ENCODE measurements at regions not wholly inside any gene's neighbourhood (a gene's known extent, or its start where the extent isn't known, plus 50 kb on each side); places are given as distances from the start of the nearest gene placed in this dataset.
A peak's percentile ranks its signal among the peaks of the same experiment; 100 is the strongest.

DNA sequence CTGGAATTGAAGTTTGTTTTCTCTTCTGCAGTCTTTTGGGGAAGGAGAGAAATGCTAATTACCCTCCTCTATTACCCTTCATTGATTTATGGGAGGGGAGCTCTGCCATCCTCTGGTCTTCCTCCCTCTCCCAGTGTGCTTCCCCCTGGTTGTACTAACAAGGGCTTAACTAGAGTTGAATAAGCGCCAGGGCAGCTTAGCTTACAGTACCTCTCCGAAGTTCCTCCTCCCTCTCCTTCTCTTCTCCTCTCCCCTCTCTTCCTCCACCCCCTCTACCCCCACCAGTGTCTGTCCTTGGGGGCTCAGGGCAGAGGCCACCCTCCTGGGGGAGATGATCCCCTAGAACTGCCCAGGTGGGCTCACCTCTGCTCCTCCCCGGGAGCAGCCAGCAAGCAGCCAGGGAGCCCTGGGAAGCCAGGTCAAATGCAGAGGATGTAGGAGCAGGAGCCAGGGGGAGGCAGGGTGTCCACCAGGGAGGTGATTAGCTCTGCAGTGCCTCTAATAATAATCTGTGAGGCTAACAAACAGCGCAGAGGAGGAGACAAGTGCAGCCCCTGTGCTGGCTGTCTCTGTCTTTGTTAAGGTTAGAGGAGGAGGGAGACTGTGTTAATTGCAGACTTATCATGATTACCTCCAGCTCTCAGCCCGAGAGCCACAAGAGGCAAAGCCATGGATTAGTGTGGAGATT, 191.6 kb upstream of the CADM1 start:
- no peak for DNase-seq

DNA sequence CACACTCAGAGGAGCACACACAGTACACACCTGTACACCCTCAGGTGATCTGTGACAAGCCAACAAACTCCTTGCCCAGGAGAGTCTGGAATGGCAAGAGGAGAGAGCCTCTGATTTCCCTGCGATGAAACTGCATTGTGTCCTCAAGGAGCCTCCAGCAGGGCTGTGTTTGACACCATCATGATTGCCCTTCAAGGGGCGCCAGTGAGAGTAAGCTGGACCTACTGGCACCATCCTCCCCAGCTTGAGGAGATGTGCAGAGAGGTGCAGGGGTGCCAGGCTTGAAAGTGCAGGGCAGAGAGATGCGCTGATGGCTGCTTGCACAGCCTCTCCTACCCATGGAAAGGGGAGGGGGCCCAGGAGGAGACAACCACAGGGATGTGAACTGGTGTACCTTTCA, 188.8 kb upstream of the CADM1 start:
- DNase-seq: no peak

DNA sequence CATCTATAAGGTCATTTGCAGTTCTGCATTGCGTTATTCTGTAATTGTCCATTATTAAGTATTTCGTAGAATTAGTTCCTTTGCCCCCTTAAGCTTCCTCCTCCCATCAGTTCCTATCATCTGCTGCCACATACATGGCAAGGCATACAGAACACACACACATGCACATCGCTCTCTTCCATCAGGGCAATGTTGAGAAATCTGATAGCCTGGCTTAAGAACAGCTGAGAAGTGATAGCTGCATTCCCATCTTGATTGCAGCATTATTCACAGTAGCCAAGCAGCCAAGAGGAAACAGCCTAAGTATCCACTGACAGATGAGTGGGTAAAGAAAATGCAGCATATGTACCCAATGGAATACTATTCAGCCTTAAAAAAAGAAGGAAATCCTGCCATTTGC, 186.8 kb upstream of the CADM1 start:
- no peak for DNase-seq

DNA sequence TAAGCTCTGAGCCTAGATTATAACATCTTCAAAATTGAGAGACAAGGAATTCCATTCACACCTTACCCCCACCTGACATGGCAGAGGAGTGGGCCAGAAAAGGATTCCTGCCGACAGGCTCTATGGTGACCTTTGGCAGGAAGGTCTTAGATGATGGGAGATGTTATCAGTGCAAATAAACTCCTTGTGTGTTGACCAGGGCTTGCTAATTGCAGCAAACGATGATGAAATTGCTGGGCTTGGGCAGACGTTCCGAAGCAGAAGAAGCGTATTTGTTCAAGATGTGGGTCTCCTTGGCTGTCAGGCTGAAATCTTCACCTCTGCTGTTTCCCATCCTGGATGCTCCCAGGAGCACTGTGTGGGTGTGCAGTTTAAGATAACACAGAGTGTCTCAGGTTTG, 183.7 kb upstream of the CADM1 start:
- no peak for DNase-seq

DNA sequence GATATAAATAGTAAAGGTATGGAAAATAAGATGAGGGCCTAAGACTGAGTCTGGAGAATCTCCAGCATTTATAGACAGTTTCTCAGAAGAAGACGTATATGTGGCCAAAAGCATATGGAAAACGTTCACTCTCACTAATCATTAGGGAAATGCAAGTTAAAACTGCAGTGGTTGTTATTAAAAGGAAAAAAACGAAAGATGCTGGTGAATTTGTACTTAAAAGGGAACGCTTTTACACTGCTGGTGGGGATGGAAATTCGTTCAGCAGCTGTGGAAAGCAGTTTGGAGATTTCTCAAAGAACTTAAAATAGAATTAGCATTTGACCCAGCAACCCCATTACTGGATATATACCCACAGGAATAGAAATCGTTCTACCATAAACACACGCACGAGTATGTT, 180.5 kb upstream of the CADM1 start:
- no peak for DNase-seq

DNA sequence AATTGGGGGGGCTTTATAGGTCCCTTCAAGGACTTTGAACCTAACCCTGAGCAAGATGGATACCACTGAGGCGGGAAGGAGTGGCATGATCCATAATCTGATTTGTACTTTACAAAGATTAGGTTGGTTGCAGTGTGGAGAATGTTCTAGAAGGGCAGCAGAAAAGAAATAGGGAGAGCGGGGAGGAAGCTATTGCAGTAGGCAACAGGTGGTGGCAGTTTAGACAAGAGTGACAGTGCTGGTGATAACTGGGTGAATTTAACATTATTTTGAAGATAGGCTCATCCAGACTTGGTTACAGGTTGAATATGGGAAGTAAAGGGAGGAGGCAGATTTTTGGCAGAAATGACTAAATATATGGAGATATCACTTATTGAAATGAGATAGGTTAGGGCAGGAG, 179.9 kb upstream of the CADM1 start:
- DNase-seq: no peak

DNA sequence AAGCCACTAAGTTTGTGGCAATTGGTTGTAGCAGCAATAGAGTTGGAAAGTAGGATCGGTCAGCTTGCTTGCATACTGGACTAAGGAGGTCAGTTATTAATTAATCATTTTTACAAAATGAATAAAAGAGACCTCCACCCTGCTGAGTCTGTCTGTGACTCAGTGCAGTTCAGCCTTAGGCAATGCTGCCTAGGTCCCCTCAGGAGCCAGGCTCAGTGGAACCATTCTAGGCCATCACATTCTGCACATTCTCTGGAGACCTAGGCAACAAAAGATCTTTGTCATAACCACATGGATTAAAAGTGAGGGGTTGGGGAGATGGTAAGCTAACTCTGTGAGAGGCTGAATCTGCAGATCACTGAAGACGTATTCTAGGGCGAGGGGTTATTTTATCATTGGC, 178.7 kb upstream of the CADM1 start:
- DNase-seq: no peak

DNA sequence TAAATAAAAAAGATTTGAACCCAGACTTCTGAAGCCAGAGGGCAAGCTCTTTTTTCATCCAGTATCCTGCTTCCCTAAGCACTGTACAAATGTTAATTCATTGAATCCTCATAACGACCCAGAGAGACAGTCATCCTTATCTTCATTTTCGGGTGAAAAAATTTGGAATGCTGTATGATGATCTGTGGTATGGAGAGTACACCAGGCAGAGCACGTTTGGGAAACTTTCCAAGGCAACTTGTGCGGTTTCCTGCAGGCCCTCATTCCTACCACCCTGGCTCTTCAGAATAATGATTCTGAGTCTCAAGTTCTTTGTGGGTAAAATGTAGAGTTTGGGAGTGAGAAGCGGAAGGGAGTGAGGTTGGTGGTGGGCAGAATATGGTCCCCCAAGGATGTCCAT, 177.9 kb upstream of the CADM1 start:
- DNase-seq: no peak

DNA sequence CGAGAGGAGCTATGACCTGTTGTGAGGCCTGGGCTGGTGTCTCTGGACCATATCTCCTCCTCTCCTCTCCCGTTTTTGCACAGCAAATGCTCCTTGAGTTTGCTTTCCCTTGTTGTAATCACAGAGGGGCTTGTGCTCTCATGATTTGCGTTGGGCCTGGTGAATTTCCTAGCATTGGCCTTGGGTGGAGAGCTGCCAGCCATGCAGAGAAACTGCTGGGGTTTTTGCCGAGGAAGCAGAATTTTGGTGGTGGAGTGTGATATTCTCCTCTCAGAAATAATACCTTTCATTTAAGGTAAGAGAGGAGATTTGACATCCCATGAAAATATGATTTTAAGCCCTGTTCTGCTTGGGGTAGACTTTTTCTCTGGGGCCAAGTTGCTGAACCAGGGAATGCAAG, 175.7 kb upstream of the CADM1 start:
- DNase-seq: no peak

DNA sequence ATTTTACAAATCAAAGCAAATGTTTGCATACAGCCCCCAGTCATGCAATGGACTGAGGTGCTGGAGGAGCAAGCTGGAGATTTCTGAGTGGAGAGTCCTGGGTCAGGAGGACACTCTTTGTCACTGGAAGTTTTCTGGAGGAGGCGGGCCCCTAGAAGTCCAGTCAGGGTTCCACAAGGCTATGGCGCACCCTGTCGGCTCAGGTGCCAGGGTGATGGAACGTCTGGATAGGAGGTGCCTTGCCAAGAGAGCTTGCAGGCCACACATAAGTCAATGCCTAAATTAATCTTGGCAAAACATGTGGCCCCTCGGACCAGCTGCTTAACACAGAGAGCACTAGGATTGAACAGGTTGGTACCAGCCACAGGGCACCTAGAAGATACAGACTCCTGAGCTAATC, 174.7 kb upstream of the CADM1 start:
- peak; percentile 18 for DNase-seq

DNA sequence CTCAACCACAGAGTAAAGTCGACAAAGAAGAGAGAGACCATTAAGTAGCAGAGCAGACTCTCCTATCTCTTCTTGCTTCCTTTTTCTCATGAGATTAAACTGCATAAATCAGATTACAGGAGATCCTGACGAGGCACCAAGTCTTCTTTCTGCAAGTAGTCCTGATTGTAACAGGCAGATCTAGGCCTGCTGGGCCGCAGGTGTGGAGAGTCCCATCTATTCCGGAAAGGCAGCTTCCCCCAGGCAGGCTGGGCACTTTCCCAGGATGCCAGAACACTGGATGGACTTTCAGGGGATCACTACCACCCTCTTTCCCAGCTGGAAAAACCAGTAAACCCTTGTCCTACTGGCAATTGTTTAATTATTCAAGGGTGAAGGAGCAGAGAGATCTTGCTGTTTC, 173.0 kb upstream of the CADM1 start:
- DNase-seq: no peak

DNA sequence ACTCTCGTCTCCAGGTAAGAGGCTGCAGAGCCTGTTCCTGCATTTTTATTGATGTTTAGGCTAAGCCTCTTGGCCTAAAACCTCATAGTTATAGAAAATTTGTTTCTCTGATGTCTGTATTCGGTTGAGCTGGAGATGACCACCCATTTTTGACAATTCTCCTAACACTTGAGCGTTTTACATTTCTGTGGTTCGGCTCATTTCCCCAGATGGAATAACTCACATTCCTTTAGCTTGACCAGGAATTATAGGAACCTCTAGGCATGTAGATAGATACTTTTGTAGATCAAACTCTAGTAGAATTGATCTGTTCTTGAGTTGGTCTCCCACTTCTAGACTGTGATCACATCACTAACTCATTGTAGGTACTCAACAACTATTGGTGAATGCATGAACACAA, 172.6 kb upstream of the CADM1 start:
- DNase-seq: no peak

DNA sequence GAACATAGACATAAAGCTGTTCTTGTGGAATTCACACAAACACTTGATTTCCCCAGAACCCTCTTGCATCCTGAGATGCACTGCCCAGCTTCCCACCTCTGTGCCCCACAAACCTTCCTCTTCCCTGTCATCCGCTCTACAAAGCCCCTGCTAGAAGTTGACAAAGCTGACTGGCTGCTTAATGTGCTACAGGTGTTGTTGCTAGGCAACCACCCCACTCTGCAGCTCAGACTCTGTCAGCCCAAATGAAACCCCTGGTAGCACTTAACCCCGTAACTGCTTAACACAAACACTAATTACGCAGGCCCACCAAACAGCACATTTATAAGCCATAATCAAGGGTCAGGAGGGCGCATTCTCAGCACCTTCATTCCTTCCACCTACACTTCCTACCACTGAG, 172.0 kb upstream of the CADM1 start:
- no peak for DNase-seq

DNA sequence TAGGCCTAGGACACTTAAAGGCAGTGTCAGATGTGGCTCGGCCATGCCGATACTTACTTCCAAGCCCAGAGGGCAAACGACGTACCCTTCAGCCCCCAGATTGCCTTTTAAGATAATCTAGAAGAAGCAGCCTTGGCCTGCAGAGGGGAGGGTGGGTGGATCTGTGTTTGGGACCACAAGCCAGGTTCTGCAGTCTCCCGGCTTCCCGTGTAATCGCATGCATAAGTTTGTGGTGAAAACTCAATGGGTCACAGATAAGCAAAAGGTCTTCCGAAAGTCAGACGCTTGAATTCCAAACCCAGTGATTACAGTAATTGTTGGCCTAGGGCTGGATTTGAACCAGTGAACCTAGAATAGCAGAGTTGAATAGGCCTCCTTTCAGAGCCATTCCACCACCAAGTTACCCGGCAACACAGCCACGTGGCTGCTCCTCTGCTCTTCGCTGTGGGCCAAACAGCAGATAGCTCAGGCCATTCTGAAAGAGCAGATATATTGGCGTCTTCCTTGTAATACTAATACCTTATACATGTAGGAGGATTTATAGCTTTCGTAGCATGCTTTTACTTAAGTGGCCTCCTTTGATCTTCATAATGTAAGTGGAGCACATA, 170.8 kb upstream of the CADM1 start:
- DNase-seq: no peak

DNA sequence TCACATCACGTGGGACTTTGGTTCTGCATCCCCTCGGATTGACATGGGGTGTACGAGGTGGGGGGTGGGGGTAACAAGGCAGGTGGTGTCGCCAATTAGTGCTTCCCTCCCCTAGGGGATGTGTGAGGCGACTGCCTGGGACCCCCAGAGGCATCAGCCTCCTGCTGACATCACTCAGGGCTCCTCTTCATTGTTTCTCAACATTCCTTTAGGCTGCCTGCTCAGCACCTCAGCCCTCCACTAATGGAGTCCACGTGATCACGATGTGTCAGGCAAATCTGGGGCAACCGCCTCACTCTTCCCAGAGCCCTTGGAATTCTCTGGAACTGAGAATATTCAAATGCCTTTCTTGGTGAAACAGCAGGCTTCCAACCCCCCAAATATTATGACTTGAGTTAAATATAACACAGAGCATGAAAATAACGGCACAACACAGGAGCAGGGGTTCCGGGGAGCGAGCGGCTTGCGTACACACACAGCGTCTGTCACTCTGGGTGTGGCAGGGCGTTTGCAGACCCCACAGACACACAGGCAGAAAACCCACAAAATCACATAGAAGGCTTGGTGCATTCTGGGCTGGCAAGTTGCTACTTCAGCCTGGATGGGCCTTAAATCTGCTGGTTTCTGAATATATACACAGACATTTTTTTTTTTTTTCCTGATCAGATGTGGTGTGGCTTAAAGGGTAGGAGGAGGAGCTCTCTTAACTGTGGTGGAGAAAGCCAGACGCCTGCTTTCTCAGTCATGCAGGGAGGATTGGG, 170.1 kb upstream of the CADM1 start:
- no peak for DNase-seq

DNA sequence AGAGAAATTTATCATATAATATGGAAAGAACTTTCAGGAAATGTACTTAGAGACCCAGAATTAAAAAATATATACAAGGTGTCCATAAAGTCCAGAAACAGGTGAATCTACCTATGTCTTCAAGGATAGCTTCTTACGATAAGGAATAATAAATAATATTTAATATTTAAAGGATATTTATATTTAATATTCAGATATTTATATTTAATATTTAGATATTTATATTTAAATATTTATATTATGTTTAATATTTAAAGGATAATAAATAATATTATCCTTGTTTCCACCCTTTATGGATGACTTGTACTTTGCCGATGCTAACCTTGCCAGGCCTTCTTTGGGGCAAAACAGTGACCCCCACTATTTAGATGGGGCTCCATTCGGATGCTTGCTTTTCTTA, 169.5 kb upstream of the CADM1 start:
- no peak for DNase-seq

DNA sequence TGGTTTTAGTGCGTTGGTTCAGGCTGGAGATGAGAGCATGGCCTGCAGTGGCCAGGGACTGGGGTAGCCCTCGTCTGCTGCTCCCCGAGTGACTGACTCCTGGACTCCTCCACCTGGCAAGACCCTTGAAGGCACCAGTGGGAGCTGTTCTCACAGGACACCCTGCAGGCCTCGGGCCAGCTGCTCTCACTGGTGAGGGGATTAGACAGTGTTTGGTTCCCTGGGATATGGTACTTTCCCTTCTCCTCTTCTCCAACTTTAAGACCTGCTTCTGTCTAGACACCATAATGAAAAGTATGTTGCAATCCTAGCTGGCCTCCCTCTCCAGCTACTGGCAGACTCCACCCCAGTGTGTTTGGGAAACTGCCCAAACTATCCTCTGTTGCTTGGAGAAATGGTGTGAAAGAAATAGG, 168.8 kb upstream of the CADM1 start:
- no peak for DNase-seq

DNA sequence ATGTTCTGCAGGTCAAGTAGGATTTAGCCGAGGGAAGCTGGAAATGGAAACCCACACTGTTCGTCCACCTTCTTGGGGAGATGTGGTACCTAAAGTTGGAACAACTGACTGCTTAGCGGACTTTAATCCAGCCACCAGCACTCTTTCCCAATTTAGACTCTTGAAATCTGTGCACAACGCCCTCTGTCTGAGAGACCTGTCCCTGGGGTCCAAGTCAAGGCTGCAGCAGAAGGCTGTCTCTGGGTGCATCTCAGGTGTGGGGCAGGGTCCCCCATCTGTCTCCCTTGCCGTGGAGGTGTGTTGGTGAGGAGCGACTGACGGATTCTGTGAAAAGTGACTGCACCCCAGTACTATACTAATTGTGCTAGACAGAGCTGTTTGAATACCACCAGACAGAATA, 168.2 kb upstream of the CADM1 start:
- no peak for DNase-seq

DNA sequence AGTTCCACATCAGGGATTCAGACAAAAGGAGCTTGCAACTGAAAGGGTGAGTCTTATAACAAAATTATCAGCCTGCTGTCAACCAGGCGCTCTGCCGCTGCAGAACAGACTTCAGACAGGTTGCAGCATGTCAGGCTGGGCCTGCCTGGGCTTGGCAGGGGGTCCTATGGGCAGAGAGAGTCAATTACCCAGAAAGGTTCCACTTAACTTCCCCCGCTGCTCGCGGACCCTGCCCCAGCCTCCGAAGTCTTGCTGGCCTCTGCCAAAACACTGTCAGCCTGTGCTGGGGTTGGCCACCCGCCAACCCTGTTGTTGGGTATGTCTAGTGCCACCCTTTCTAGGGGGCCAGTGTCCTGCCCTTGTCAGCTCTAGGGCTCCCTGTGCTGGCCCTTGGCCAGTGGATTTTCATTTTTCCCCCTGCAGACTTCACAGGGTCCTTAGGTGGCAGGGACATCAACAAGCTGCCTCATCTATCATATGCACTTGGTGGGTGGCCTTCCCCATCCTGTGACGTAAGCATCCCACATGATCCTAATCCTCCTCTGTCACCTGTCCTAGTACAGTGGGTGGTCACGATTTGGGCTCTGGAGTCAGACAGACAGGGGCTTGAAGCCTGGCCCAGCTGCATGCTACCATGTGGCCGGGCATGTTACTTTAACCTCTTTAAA, 166.5 kb upstream of the CADM1 start:
- no peak for DNase-seq

DNA sequence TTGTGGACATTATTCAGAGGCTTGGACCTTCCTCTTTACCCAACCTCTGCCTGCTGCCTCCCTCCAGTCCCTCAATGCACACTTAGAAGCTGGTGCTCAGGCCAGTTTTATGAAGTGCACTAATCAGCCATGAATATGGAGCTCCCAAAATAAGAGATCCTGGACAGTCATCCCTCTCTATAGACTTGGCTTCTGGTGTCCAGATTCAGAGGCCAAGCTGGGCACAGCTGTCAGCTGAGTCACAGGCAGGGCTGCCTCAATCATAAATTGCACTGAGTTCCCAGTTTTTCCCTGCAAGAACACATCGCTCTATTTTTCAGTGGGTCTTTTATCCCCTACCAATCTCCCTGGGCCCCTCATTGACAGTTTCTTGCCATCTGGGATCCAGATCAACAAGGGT, 161.7 kb upstream of the CADM1 start:
- no peak for DNase-seq

DNA sequence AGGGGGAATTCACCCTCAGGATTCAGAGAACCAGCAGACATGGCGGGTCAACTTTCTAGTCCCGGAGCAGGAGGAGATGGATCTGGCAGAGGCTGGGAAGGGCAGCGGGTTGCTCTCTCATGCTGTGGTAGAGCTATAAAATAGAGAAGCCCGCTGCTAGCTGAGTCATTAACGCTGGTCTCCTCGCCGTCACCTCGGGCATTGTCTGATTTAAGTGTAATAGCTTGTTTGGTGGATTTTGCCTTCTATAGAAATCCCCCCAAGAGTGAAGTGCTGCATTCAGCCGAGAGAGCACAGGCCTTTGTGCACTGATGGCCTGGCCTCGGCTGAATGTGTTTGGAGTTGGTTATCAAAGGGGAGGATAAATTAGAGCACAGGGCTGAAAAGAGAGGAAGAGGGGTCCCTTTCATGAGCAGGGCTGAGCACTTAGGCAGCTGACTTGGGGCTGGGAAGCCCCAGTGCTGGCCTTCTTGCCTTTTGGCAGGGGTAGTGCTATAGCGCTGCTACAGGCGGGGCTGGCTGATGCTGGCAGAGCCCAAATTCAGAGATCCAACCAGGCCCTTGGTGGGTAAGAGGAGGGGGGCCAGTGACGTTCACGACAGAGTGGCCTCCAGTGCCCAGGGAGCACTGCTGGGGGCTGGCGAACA, 161.1 kb upstream of the CADM1 start:
- DNase-seq: no peak

DNA sequence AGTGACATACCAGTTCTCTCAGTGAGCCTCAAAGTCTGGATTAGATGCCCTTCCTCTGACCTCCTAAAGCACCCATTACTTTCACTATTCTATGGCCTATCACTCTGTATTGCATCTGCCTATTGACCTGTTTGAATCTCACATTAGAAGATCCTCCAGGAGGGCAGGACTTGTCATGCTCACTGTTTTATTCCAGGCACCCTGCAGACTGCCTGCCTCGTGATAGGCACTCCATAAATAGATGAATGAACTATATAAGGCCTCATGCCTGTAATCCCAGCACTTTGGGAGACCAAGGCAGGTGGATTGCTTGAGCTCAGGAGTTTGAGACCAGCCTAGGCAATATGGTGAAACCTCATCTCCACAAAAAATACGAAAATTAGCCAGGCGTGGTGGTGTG, 160.1 kb upstream of the CADM1 start:
- no peak for DNase-seq

DNA sequence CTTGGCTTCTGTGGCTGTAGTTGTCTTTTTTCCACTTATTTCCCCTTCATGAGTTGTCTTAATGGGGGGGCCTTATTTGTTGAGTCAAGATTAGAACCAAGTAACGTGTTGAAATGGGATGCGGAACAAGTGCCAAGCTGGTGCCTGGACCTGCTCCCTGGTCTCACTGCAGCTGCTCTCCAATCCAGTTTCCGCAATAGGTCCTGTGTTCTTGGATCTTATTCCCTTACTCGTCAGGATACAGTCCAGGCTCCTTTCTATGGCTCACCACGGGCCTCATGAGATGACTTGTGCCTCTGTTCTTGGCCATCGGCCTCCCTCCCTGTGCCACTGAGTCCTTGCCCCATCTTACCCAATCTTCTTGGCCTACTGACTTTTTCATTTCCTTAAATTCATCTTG, 159.6 kb upstream of the CADM1 start:
- no peak for DNase-seq

Data from RPMI8226 (cell line).